8988T (cell line): ENCODE measurements at regions not wholly inside any gene's neighbourhood (a gene's known extent, or its start where the extent isn't known, plus 50 kb on each side); places are given as distances from the start of the nearest gene placed in this dataset.

Experiments used
- DNase-seq: peaks from one replicate; pipeline ENCODE4 v3.0.0; 2011

DNA sequence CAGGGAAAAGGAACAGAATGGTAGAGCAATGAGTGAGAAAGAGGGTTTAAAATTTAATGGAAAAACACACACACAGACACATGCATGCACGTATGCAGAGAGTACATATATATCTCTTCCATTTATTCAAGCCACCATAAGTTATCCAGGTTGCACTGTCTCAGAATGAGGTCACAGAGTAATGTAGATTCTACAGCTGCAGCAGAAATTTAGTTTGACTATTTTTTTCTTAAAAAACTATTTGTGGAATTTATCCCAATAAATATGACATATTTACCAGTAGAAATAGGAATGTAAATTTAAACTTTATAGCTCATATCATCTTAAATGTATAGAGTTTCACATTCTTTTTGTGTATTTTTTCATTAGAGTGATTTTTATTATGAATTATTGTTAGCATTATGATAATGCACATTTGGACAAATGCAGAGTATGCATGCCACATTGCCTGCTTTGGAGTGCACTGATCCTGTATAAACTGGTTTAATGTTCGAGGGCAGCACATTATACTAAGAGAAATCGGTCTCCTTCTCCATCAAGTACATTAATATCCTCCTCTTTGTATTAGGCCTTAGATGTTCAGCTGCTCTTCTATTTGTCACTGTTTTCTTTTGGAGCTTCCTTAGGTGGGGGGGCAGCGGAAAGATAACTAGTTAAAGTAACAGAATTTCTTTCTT, 216.3 kb upstream of the TARS1 start:
- DNase-seq = no peak

DNA sequence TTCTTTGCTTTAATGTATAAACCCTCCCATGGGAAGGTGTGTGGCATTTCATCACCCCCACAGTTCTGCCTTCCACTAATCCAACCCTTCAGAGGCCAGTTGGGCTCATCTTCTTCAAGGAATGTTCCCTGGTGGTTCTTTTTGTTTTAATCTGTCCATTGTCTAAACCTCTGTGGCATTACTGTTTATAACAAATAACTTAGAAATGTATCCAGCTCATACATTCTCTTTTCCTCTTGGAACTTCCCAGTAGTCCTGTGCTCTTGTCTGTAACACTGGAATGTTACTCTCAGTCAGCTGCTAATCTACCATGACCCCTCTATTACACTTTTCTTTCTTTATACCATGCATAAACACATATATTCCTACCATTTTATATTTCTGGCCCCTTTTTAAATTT, 213.5 kb upstream of the TARS1 start:
- DNase-seq = no peak

DNA sequence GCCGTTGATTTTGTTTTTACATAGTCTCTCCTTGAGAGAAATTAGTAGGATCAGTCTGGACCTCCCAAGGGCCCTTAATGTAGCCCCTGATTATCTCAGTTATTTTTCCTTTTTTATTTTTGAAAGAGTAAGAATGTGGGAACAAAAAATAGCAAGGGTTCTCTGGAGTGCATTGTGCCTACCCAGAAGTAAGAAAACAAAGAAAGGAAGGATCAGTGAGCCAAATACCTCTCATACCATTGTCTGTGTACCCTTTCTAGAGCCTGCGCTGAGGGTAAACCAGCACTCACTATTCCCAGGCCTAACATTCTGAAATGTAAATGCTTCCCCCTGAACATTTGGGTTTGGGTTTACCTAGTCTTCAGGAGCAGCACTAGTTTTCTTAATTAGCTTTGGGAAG, 213.0 kb upstream of the TARS1 start:
- no peak for DNase-seq

DNA sequence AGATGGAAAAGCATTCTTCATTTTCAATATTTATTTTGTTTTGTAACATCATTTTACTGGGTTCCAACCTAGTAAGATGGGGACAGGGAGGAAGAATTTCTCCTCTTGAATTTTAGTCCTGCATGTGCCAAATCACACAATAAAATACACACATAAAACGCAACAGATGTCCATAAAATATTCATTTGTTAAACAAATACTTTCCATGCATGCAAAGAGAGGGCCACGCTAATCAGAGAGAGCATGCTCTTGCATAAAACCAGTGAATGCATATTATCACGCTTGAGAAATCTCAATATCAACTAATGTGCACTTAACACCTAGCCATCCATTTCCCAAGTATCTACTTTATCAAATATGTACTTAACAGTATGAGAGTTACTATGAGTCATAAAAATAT, 212.6 kb upstream of the TARS1 start:
- no peak for DNase-seq

DNA sequence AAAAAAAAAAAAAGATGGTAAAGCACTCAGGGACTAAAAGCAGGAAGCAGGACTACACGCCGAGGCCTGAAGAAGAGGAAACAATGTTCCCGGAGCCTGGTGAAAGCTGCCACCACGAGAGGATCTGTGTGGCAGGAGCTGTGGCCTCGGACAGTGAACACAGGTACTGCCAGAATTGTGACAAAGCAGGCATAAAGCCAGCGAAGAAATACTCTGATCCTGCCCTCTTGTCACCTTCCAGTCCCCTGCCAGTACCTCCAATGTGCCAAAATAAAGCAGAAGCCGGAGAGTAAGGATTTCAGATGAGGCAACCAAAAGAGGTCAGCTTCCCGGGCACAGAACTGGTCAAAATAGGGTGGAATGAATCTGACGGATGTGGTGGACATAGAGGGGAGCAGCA, 211.5 kb upstream of the TARS1 start:
- no peak for DNase-seq

DNA sequence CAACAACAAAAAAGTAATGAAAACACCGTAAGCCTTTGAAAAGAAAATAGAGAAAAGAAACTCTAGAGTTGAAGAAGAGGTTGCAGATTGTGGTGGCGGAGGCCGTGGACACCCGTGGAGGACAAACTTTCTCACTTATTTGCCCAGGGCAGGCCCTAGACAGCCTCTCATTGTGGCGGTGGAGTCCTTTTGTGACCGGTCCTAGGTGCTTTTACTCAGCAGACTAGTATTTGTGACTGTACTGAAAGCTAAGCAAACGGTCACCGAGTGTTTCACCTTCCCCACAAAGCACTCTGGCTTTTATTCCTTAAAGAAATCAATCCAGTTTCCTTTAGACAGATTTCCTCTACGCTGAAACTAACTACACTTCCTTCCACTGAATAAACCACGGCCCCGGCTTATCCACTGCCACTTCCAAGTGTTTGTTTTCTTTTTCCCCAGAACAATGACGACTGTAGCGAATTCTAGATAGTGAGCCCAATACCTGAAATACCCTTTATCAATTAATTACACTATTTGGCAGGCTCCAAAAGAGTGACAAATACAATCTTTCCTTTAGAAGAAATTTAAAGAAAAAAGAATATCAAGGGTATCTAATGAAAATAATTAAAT, 210.2 kb upstream of the TARS1 start:
- DNase-seq = no peak

DNA sequence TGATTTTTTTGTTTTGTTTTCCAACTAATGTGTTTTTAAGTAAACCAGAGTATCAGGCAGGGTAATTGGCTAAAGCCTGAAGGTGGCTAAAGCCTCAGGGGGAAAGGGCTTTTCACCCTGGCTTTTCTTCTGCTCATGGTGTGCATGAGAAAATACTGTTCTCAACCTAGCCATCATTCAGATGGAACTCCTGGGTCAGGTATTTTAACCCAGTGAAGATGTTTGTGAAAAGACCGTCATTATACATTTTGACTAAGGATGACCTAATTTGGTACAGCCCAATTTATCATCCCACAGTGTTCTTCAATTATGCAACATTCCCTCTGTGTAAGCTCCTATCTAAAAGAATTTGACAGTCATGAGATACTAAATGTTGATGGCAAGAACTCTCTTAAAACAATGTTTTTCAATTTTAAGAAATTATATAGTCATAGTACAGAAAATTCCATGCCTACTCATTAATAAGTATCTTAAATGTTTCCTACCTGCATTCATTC, 209.5 kb upstream of the TARS1 start:
- DNase-seq = no peak

DNA sequence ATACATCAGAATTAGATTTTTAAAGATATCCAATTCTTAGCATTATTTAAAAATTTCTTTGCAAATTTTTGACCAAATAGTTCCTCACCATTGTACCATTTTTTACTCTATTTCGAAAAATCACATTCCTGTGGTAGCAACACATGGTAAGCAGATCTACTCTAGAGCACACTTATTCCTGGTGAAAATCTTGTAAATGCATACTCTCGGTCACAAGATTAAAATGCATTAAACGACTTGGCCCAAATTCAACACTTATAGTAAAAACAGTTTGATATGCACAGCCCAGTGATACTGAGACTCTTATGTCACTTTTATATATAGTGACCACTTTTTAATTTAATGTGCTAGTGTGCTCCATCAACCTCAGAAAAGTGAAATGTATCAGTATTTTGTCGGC, 208.8 kb upstream of the TARS1 start:
- DNase-seq = no peak

DNA sequence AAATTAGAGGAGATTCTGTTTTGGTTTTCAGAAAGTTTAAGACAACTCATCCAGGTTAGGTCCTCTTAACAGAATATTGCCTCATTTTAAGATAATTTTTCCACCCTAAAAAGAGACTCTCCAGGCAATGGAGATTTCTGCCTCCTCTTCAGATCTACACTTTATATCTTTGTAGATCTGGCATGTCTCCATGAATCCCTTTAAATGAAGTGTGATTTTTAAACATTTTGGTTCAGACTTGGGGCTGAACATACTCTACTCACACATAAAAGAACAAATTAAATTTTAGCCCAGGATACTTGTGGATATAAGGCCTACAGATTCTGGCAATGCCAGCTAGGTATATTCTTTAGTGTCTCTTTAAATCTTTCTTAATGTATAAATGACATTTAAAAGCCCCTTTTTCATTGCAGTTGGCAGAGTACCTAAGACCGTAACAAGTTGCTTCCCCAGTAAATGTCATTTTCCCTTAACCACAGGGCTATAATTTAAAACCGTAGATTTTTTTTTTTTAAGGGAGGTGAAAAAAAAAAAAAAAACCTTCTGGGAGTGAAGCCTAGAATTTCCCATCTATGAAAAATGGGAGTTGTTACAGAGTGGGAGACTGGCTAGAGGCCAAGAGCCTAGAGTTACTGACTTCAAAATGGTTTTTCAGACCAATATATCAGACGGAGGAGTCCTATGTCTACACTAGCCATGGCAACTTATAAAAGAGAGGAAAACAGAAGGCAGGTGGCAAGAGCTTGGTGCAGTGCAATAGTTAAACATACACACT, 207.8 kb upstream of the TARS1 start:
- no peak for DNase-seq

DNA sequence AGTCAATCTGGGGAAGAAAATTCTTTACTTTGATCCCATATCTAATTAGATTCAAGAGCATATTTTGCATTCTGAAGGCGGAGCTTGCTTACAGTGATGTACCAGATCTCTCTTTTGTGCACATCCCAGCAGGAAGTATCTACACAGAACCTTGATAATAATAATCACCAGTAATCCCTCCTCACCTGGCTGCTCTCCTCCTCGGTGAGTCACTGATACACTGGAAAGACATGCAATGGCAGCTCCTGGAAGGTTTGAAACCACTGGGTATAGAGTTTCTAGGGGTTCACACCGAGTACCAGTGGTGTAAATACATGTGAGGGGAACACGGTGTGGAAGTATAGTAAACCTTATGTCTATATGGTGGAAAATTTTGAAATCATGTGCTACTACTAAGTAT, 205.5 kb upstream of the TARS1 start:
- no peak for DNase-seq

DNA sequence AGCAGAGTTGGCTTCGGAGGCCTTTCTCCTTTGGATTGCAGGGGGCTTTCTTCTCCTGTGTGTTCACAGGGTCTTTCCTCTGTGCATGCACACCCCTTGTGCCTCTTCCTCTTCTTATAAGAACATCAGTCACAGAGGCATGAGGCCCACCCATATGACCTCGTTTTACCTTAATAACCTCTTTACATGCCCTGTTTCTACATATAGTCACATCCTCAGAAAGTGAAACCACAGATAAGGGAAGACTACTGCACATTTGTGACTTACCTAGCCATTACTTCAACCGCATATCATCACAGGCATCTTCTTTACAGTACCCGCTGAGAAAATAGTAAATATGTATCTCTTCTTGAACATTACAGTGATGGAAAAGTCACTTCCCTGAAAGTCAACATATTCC, 204.9 kb upstream of the TARS1 start:
- DNase-seq = no peak

DNA sequence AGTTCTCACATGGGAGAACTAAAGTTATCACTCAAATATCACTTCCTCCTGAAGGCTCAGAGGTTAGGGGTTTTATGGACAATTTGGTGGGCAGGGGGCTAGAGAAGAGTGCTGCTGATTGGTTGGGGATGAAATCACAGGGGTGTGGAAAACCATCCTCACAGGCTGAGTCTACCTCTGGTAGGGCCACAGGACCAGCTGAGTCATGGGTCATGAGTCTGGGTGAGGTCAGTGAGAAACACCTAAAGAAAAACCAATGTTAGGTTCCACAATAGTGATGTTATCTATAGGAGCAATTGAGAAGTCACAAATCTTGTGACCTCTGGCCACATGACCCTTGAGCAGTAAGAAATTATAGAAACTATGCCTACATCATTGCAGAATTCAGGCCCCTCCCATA, 203.3 kb upstream of the TARS1 start:
- DNase-seq = no peak

DNA sequence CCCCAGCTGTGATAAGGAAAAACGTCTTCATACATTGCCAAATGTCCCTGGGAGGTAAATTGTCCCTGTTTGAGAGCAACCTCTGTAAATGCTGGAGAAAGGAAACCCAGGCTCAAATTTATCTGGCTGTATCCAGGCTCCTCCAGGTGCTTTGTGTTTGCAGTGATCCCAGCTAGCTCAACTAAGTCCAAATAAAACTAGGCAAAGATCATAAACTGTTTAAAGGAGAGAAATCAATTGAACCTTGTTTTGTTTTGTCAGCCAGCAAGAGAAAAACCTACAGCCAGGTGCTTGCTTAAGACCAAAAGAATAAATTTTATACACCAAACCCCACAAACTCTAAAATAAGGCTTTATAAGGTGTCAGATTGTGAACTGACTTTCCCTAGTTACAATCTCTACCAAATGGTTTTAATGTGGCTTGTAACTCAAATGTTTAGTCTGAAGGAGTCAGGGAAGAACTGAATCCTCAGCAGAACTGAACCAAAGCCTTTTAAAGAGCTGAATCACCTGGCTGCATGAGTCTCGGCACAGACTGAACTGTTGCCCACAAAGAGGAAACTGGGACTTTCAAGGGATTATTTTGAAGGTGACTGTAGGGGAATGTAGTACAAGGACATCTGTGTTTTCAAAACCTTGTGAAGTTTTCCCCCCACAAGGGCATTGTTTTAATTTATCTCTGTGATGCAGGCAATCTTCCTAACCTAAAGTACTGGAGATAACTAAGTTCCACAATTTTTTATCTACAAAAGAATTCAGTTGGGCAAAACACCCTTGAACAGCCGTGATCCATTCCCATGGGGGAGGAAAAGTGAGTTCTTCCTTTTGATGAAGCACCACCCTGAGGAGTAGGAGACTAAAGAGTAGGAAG, 201.7 kb upstream of the TARS1 start:
- DNase-seq = no peak

DNA sequence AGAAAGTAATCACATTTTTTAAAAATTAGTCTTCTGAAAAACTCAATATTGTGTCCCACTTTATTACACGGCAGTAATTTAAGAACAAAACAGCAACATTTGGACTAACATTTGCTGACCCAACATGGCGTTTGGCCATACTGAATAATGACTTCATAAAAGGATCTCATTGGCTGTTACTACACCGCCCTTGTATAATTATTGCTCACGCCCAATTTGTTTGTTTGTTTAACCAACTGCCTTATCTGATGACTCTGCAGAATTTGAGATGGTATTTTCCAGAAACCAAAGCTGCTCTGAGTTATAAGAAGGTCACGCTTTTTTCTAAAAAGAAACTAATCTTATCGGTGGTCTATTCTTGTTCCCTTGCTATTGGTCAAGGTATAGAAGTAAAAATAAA, 200.2 kb upstream of the TARS1 start:
- DNase-seq = no peak

DNA sequence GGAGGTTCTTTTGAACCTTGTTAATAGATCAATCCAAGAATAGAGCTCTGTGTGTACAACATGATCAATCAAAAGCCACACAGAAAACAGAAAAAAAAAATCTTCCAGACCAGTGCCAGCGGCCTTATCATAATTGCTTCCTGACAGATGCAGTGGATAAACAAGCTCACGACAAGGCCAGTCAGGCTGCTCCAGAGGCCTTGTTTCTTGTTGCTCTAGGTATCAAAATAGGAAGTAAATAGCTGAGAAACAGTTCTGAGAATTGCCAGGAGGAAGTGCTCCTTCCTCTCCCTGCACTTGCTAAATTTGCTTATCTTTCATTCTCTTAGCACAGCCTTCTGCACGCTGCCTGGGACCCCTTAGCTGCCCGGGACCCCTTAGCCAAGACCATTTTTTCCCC, 199.0 kb upstream of the TARS1 start:
- DNase-seq = no peak

DNA sequence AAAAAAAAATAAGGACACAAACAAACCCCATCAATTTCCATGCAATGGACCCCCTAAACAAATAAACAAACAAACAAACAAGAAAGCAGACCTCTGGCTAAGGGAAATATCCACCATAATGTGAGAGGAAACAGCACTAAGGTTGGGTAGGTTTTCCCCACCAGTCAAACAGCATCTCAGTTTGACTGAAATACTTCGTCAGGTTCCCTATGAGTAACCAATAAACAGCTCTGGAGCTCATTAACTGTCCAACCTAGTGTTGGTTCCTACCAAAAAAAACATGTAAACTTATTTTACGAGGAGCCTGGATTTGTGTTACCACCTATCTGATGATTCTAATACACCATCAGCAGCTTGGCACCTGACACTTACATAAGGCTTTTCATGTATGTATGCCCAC, 198.5 kb upstream of the TARS1 start:
- DNase-seq = no peak

DNA sequence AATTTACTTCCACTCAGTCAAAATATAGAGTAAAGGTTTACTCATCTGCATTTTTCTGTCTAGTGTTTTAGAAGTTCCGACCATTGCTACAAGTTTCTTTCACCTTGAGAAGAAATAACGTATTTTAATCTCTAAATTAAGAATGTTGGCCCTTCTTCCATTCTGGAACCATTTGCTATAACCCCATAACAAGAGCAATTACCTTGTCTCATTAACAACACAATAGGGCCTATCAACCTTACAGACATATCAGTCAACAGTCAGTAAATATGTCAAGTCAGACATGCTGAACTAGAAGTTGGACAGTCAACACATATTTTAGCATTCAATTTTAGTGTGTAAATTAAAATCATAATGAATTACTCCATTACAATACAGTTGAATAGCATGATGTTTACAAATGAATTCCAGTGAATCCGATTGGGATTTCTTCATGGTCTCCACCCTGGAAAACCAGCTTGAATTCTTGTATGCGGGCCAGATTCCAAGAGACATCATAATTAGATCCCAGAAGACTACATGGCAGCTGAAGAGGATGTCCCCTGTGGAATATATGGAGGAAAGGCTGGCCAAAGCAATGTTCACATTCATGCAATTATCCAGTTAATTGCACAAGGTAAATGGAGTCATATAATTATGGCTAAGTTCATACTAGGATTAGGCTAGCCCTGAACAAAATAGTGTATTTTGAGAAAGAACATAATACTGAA, 196.2 kb upstream of the TARS1 start:
- no peak for DNase-seq

DNA sequence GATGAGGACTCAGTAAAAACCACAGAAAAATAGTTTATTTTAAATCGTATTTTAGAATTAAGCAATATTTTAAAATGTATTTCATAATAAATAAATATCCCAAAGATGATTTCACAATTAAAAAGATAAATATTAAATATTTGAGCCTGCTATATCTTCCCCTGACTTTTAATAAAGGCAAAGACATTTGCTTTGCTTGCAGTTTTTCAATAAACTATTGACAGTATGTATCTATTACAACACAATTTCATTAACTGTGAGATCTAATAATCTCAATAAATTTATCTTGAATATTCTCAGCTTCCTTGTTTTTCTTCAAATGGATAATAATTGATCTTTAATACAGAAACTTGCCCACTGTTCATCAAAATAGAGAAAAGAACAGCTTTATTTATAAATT, 186.2 kb upstream of the TARS1 start:
- DNase-seq = no peak

DNA sequence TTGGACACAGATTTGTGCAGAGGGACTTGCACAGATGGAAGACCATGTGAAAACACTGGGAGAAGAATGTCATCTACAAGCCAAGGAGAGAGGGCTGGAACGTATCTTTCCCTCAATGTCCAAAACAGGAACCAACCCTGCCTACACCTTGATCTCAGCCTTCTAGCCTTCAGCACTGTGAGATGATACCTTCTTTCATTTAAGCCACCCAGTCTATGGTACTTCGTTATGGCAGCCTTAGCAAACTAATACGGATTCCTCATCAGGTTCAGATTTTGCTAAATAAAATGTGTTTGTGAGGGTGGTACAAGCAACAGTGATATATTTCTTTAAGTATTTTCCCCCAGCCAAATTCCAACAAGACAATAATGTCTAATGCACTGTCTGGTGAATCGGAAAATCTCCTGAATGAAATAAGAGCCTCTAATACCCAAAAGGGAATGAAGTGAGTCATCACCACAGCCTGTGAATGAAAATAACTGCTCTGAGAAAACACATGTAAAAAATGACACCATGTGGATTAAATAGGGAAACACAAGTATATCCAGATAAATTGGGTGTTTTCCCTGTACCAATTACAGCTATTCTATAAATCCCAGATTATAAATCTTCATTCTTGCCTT, 182.8 kb upstream of the TARS1 start:
- no peak for DNase-seq

DNA sequence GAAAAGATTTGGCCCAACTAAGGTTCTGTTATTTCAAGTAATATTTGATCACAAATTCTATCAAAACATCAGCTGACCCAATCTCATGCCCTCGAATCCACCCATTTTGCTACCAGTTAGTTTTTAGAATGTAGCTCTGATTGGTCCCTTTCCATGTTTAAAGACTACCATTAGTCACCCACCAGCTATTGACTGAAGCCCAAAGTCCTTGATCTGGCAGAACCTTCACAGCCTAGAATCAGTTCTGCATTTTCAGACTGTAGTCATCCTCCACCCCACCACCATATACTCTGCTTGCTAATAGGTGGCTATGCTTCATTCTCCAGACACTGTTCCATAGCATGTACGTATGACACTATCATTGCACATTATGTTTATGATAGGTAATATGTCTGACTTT, 182.2 kb upstream of the TARS1 start:
- no peak for DNase-seq

DNA sequence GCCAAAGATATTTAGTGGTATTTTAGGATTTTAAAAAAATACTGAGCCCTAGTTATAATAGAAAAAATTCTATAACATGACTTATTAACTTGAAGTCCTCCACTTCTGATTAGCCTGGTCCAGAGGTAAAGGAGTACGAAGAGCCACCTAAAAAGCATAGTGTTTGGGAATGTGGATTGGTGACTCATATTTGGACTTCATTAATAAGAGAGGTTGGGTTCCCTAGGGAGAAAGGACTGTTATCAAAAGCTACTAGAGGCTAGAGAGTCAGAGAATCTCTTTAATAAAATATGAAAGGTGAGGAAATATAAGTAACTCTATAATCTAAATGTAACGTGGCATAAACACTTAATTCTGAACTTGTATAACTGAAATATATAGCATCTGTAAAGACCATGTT, 180.7 kb upstream of the TARS1 start:
- DNase-seq = no peak

DNA sequence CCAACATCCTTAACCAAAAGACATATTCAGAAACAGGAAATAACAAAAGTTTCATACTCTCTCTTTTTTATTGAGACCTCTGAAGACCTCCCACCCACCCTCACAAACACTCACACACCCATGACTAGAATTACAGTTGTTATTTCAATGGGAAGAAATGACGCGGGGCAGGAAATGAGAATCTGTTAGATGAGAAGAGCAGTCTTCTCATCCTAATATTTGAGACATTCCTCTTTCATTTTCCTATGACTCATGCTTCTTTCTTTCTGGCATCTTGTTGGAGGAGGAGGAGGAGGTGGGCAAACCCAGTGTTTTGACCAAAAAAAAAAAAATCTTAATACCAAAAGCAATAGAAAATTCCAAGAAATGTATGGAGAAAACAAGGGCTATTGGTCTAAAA, 179.5 kb upstream of the TARS1 start:
- no peak for DNase-seq
